22Rv1 (cell line): ENCODE measurements at regions not wholly inside any gene's neighbourhood (a gene's known extent, or its start where the extent isn't known, plus 50 kb on each side); places are given as distances from the start of the nearest gene placed in this dataset.

Experiments used
- H3K27ac ChIP-seq: fragments of 450-650 bp; 2 replicates; pipeline ENCODE4 v1.5.1; 2017
- ZFX ChIP-seq: fragments of 450-650 bp; IDR thresholded peaks from 2 replicates; pipeline ENCODE4 v1.6.1; 2017; ENCODE audit warnings: antibody characterized with exemption, borderline replicate concordance
- TF ChIP-seq, protein P1 (sequence below): fragments of 450-650 bp; IDR thresholded peaks from 2 replicates; pipeline ENCODE4 v1.5.1; 2017; ENCODE audit warnings: mild to moderate bottlenecking

DNA sequence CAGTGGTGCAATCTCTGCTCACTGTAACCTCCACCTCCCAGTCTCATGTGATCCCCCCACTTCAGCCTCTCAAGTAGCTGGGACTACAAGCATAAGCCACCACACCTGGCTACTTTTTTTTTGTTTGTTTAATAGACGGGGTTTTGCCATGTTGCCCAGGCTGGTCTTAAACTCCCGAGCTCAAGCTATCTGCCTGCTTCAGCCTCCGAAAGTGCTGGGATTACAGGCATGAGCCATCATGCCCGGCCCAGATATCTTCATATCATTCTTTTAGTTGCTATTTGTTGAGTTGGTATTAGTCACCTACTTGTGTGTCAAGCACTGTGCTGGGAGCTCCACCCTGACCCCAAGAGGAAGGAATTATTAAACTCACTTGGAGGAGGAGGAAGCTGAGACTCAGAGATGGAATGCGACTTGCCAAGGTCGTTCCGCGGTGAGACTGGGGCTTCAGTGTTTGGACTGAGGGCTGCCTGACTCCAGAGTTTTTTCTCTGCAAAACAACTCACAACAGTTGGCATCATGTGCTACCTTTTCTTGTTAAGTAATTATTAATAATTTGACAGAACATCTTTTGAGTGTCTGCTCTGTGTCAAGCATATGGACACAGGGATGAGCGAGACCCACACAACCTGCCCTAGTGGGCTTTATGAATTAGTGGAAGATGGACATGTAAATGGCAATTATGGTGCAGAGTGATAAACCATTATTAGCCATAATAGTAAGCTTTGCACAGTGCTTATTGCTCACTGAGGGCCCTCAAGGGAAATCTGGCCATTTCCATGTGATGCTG is 132.0 kb downstream of the FOXD2 start:
- no peak overlapping the region for H3K27ac ChIP-seq
- TF ChIP-seq ZFX: no peak
- TF ChIP-seq, protein P1, sequence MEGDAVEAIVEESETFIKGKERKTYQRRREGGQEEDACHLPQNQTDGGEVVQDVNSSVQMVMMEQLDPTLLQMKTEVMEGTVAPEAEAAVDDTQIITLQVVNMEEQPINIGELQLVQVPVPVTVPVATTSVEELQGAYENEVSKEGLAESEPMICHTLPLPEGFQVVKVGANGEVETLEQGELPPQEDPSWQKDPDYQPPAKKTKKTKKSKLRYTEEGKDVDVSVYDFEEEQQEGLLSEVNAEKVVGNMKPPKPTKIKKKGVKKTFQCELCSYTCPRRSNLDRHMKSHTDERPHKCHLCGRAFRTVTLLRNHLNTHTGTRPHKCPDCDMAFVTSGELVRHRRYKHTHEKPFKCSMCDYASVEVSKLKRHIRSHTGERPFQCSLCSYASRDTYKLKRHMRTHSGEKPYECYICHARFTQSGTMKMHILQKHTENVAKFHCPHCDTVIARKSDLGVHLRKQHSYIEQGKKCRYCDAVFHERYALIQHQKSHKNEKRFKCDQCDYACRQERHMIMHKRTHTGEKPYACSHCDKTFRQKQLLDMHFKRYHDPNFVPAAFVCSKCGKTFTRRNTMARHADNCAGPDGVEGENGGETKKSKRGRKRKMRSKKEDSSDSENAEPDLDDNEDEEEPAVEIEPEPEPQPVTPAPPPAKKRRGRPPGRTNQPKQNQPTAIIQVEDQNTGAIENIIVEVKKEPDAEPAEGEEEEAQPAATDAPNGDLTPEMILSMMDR: peak; percentile 45

DNA sequence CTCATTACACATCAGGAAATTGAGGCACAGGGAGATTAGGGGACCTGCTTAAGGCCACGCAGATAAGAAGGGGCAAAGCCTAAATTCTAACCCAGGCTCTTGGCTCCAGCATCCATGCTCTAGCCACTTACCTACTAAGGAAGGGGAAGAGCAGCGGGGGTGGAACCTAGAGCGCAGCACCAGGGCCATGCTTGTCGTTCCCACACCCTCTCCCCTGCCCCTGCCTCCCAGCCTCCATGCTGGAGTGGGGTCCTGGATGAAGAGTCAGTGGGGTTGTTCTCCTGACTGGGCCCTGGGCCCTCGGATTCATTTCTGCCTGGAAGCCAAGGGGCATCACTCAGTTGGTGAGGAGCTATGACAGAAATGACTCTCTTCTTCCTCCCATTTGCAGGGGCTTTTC is 133.3 kb downstream of the FOXD2 start:
- no peak overlapping the region for H3K27ac ChIP-seq
- TF ChIP-seq, protein P1: no peak
- no peak for TF ChIP-seq ZFX

DNA sequence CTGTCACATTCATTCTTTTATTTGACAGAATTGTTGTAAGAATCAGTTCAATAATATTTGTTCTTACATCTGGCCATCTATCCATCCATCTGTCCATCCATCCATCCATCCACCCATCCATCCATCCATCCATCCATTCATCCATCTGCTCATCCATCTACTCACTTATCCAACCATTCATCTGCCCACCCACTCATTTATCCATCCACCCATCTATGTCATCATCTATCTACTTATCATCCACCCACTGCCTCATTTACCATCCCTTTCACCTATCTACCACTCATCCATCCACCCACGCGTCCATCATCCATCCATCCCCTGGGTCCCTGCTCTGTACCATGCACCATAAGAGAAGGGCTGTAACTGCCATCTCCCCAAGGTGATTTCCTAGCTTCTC is 134.1 kb downstream of the FOXD2 start:
- TF ChIP-seq, protein P1: no peak
- no peak for TF ChIP-seq ZFX
- no peak overlapping the region for H3K27ac ChIP-seq

DNA sequence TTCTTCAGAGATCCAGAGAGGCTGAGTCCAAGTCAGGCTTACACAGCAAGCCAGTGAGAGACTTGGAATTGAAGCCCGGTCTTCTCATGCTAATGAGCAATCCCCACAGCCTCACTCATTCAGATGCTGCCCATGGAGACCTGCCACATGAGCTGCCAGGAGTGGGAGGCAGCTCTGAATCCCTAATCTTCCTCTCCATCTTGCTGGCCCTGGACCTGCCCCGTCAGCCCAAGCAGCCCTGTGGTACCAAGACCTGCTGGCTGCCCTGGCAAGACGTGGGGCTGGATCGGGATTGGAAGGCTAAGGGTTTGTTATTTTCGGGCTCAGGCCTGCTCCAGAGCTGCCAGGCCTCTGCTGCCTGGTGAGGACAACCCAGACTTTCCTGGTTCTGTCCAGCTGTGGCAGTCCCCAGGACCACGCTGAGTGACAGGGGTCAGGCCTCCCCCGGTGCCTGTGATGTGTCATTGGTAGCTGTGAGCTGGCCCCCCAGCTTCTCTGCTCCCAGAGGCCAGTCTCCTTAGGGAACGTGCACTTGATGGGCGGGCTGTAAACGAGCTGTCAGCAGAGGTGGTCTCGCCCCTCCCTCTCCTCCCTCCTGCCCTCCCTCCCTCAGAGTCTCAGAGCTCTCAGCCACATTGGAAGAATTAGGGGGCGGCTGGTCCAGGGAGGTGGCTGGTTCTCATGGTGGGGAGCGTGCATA is 135.0 kb downstream of the FOXD2 start:
- no peak overlapping the region for H3K27ac ChIP-seq
- no peak for TF ChIP-seq ZFX
- TF ChIP-seq, protein P1: no peak

DNA sequence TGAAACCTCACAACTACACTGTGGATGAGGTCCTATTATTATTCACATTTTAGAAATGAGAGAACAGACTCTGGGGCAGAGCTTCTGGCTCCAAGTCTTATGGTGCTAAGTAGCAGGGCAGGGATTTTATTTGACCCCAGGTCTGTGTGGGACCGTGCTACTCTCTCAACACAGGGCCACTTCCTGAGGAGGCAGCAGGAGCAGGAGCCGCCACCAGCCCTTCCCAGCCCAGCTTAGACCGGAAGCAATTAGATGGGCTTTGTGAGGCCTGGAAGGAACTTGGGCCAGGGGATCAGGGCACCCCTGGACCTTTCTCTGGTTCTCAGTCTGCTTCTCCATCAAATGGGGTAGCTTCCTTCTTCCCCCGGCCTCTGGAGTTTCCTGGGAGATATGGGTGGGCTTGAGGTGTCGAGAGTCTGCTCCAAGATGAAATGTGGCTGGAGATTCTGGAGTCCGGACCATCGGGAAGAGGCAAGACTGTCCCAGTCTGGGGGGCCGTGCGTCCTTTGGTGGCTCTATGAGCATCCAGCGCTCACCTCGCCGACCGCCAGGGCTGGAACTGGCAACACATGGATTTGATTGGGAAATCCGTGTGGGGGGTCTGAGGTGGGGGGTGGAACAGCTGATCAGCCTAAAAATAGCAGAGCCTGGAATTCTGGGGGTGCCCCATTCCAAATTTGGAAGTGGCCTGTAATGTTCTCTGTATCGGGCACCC is 136.8 kb downstream of the FOXD2 start:
- no peak overlapping the region for H3K27ac ChIP-seq
- TF ChIP-seq, protein P1: no peak
- no peak for TF ChIP-seq ZFX

DNA sequence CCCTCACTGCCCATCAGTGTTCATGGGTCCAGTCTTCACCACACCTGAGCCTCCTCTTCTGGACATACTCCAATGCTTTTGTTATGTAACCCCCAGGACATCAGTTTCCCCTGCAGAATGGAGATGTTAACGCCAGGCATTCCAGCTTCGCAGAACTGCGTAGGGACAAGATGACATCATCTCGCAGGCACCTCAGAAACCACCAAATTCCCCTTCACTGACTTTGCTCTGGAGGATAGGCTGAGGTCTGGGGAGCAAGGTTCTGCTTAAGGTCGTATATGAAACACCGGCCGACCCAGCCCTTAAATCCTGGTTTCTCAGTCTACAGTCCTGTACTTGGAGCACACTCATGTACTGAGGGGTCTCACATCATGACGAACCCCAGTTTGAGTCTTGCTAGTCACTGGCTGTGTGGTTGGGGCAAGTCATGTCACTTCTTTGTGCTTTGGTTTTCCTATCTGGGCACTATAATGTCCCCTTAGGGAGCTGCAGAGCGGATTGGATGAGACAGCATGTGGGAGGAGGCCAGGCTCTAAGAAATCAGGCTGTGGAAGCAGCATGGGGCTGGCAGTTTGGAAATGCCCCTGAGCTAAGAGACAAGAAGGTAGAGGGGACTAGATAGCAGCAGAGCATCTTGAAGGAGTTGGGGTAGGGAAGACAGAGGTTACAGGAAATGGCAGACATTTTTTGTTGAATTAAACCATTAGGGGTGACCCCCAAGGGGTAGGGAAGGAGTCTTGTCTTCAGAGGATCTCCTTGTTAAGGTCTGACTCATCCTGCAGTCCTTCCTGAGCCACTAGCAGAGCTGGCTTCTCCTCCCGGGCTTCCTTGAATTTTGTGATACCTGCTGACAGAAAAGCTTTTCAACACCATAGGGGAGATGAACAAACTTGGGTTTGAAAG is 138.3 kb downstream of the FOXD2 start:
- no peak for TF ChIP-seq ZFX
- TF ChIP-seq, protein P1: no peak
- H3K27ac ChIP-seq: no peak overlapping the region
